22Rv1 (cell line): ENCODE measurements at regions not wholly inside any gene's neighbourhood (a gene's known extent, or its start where the extent isn't known, plus 50 kb on each side); places are given as distances from the start of the nearest gene placed in this dataset.
"Not testable (repeated sequence)": the region's sequence is repeated elsewhere in the genome, so short reads cannot be mapped to it uniquely, and the experiment has no call there.

Experiments used
- H3K27ac ChIP-seq: fragments of 450-650 bp; 2 replicates; pipeline ENCODE4 v1.5.1; 2017
- ZFX ChIP-seq: fragments of 450-650 bp; IDR thresholded peaks from 2 replicates; pipeline ENCODE4 v1.6.1; 2017; ENCODE audit warnings: antibody characterized with exemption, borderline replicate concordance
- TF ChIP-seq, protein P1 (sequence below): fragments of 450-650 bp; IDR thresholded peaks from 2 replicates; pipeline ENCODE4 v1.5.1; 2017; ENCODE audit warnings: mild to moderate bottlenecking

DNA sequence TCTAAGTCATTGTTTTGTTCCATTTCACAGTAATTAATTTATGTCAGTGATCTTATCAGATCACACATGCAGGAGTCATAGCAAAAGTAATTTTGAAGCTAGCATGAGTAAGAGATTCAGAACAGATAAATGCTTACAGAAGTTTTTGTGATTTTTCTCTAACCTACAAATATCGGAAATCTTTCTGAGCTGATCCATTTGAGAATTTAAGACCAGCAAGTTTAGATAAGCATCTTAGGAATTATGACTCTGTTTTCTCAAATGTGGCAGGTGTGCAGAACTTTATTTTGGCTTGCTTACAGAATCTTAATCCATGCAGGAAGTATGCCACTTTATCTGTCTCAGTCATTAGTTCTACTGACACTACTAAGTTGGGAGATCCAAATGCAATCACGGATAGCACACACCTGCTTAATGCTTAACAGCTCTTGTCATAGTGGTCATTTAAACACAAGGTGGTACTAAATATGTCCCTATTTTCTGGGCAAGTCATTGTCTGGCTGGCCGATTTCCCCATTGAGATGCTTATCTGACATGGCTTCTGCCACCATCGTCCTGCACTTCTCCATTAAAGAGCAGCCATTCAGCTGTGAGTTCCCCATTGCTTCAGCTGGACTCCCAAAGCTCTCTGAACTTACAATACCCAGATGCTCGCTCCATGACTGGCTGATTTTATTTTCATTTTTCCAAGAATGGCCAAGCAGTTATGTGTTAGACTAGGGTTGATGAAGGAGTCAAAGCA lies 305.4 kb upstream of the NUDT12 start:
- TF ChIP-seq ZFX = no peak
- TF ChIP-seq, protein P1, sequence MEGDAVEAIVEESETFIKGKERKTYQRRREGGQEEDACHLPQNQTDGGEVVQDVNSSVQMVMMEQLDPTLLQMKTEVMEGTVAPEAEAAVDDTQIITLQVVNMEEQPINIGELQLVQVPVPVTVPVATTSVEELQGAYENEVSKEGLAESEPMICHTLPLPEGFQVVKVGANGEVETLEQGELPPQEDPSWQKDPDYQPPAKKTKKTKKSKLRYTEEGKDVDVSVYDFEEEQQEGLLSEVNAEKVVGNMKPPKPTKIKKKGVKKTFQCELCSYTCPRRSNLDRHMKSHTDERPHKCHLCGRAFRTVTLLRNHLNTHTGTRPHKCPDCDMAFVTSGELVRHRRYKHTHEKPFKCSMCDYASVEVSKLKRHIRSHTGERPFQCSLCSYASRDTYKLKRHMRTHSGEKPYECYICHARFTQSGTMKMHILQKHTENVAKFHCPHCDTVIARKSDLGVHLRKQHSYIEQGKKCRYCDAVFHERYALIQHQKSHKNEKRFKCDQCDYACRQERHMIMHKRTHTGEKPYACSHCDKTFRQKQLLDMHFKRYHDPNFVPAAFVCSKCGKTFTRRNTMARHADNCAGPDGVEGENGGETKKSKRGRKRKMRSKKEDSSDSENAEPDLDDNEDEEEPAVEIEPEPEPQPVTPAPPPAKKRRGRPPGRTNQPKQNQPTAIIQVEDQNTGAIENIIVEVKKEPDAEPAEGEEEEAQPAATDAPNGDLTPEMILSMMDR = no peak
- no peak overlapping the region for H3K27ac ChIP-seq

DNA sequence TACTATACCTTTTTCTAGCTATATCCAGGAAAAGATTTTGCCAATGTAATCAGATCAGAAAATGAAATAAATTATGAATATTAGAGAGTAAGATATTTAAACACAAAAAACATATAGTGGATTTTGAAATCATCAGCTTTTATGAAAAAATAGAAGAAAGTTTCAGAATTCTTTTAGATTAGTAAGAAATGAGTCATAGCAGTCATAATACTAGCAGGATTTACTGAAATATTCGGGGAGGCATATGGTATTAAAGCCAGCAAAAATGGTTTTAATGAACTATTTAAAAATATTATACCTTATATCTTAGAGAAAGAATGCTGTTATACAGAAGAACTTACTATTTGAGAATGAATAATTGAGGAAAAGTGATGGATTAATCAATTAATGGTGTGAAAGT lies 303.6 kb upstream of the NUDT12 start:
- TF ChIP-seq ZFX = no peak
- TF ChIP-seq, protein P1 = no peak
- H3K27ac ChIP-seq = no peak overlapping the region

DNA sequence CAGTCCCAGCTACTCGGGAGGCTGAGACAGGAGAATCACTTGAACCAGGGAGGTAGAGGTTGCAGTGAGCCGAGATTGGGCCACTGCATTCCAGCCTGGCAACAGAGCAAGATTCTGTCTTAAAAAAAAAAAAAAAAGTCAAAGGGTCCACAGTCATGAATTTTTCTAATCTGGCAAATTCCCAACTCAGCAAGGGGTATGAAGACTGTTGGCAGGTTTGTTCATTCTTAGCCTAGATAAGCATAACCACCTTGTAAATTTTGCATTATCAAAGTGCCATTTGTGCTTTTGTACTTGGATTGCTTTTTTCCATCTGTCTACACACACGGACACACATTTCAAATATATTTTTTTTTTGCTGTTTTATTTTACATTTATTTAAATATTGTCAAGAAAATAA lies 299.8 kb upstream of the NUDT12 start:
- no peak for TF ChIP-seq ZFX
- TF ChIP-seq, protein P1 = no peak
- H3K27ac ChIP-seq = no peak overlapping the region

DNA sequence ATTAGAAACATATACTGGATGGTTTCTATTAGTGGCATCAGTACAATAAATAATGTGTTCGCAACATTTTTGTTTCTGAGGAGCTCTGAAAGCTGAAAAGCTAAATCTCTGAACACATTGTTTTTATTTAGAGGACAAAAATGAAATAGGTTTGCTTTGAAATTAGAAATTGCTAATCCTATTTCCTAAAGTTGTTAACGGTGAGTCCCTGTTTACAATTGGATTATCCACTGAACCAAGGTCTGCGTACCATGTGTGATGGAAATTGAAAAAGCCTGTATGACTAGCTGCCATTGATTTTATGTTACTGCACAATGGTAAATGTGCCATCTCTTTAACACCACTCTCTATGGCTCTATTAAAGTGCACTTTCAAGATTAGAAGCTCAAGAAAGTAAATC lies 297.7 kb upstream of the NUDT12 start:
- no peak overlapping the region for H3K27ac ChIP-seq
- TF ChIP-seq, protein P1 = no peak
- no peak for TF ChIP-seq ZFX

DNA sequence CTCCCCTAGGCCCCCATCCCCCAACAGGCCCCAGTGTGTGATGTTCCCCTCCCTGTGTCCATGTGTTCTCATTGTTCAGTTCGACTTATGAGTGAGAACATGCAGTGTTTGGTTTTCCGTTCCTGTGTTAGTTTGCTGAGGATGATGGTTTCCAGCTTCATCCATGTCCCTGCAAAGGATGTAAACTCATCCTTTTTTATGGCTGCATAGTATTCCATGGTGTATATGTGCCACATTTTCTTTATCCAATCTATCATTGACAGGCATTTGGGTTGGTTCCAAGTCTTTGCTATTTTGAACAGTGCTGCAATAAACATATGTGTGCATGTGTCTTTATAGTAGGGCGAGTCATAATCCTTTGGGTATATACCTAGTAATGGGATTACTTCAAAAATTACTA lies 295.8 kb upstream of the NUDT12 start:
- not testable (repeated sequence) for H3K27ac ChIP-seq

DNA sequence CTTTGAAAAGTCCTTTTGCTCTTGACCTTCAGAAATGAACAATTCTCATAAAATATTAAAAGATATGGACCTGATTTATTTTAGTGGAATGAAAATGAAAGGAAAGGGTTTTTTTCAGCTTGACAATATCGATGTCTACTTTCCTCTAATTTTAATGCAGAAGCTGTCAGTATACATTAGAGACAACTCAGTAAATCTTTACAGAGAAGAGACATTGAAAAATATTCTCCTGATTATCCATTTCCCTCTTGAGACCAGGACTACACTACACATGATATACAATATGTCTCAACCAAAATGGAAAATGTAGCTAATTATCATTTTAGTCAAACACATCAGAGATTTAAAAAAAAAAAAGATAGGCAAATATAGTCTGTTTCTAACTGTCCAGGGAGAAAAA lies 288.5 kb upstream of the NUDT12 start:
- H3K27ac ChIP-seq = no peak overlapping the region
- TF ChIP-seq, protein P1 = no peak
- TF ChIP-seq ZFX = no peak

DNA sequence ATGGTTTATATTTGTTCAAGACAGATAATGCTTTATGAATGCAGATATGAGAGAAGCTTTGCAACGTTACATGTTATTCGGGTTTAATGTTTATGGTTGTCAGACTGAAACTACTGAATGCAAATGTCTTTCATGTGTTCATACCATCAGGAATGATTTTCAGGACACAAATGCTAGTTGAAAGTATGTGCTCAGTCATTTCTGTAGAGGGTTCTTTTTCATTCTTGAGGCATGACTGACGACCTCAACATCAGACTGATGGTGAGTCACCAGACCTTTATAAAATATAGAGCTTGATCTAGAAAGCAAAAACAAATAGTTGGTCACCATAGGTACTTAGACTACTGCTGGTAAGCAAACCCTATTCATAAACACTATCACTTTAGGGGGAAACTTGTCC lies 287.3 kb upstream of the NUDT12 start:
- TF ChIP-seq, protein P1 = no peak
- TF ChIP-seq ZFX = no peak
- H3K27ac ChIP-seq = no peak overlapping the region

DNA sequence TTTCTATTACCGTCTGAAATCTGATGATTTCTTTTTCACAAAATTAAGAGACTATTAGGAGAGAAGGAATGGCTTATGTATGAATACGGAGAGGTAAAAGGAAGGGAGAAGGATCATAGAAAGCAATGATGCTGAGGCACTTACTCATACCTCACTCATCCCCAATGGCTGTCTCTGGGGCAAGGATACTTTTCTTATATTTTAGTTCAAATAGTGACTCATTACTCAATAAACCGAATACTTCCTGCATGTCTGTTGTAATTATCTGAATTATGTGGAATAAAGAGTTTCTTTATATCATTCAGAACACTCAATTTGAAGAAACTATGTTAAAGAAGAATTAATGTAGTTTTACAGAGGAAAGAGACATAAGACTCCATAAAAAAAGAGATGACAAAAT lies 284.5 kb upstream of the NUDT12 start:
- H3K27ac ChIP-seq = no peak overlapping the region
- TF ChIP-seq, protein P1 = no peak
- TF ChIP-seq ZFX = no peak
